Vagina (tissue), 2 donors: ENCODE measurements at regions not wholly inside any gene's neighbourhood (a gene's known extent, or its start where the extent isn't known, plus 50 kb on each side); places are given as distances from the start of the nearest gene placed in this dataset.

Source experiments
- CTCF ChIP-seq, 3 experiments: fragments of 450-650 bp in 2 of 3; fragments of 200-600 bp in 1 of 3; sonication (generic) in 1 of 3; IDR thresholded peaks; one replicate each; pipeline ENCODE4 v1.5.1; 2017 to 2019; ENCODE audit warnings: antibody characterized with exemption in 3 of 3, mild to moderate bottlenecking in 2 of 3, moderate library complexity in 2 of 3
- POLR2A ChIP-seq, 2 donors: fragments of 450-650 bp; IDR thresholded peaks; one replicate each; pipeline ENCODE4 v1.6.1; 2017; ENCODE audit warnings: antibody characterized with exemption in 2 of 2, mild to moderate bottlenecking in 2 of 2, moderate library complexity in 2 of 2
- POLR2AphosphoS5 ChIP-seq, 2 donors: sonication (generic); formaldehyde crosslinking; IDR thresholded peaks; one replicate each; pipeline ENCODE4 v1.9.0; 2017; ENCODE audit warnings: antibody characterized with exemption in 2 of 2, mild to moderate bottlenecking in 2 of 2, low read depth in 1 of 2; ENCODE audit not compliant: insufficient read depth in 1 of 2

GRCh38 chr7:106747804-106748203 is 86.8 kb upstream of the CCDC71L start:
- no peak for TF ChIP-seq CTCF (IDR thresholded peaks at IDR 0.05)
- no peak for TF ChIP-seq POLR2A (IDR thresholded peaks at IDR 0.05)
- TF ChIP-seq POLR2AphosphoS5 (IDR thresholded peaks at IDR 0.05; ENCODE audit: insufficient read depth in 1 of 2, low read depth in 1 of 2) = no peak
